ENCODE measurements at regions not wholly inside any gene's neighbourhood (a gene's known extent, or its start where the extent isn't known, plus 50 kb on each side); places are given as distances from the start of the nearest gene placed in this dataset.

GRCh38 chr10:3652886-3653285 lies 132.1 kb downstream of the KLF6 start:
- Histone ChIP-seq H4K20me1 (ENCODE audit: insufficient read depth, low read length) (no peaks in the 10 kb centered on the region), H3K9me2 (ENCODE audit: low read depth, low read length) (no peaks in the 10 kb centered on the region), H2AFZ (ENCODE audit: low read length) (no peak overlapping the region), H3K4me2 (ENCODE audit: low read length) (no peak overlapping the region), H3F3A (ENCODE audit: insufficient read depth, low read length) (no peaks in the 10 kb centered on the region), H3K4me3 (ENCODE audit: low read depth, low read length, poor library complexity, severe bottlenecking) (no peak overlapping the region), H3K27ac (ENCODE audit: low read depth, low read length, poor library complexity, severe bottlenecking) (no peak overlapping the region), H3K9me3 (ENCODE audit: low read length) (no peaks in the 10 kb centered on the region), H3K36me3 (ENCODE audit: insufficient read depth, low read length) (no peaks in the 10 kb centered on the region), H3K79me2 (ENCODE audit: insufficient read depth, low read length) (no peaks in the 10 kb centered on the region), H3K9ac (ENCODE audit: low read length) (no peak overlapping the region), H3K27me3 (ENCODE audit: insufficient read depth, low read length) (no peaks in the 10 kb centered on the region), H3K4me1 (ENCODE audit: insufficient read depth, low read length, severe bottlenecking) (no peaks in the 10 kb centered on the region)
- no peak for TF ChIP-seq CTCF (IDR thresholded peaks at IDR 0.05; ENCODE audit: low read length)
- no peak for TF ChIP-seq EZH2 (IDR thresholded peaks at IDR 0.05; ENCODE audit: borderline replicate concordance, low read length)

GRCh38 chr10:3651969-3652653 lies 132.9 kb downstream of the KLF6 start:
- Histone ChIP-seq H3F3A (ENCODE audit: insufficient read depth, low read length) (no peaks in the 10 kb centered on the region), H4K20me1 (ENCODE audit: insufficient read depth, low read length) (no peaks in the 10 kb centered on the region), H3K79me2 (ENCODE audit: insufficient read depth, low read length) (no peaks in the 10 kb centered on the region), H3K4me3 (ENCODE audit: low read depth, low read length, poor library complexity, severe bottlenecking) (no peak overlapping the region), H3K36me3 (ENCODE audit: insufficient read depth, low read length) (no peaks in the 10 kb centered on the region), H3K27ac (ENCODE audit: low read depth, low read length, poor library complexity, severe bottlenecking) (no peak overlapping the region), H3K4me1 (ENCODE audit: insufficient read depth, low read length, severe bottlenecking) (no peaks in the 10 kb centered on the region), H3K4me2 (ENCODE audit: low read length) (no peak overlapping the region), H3K9me3 (ENCODE audit: low read length) (no peaks in the 10 kb centered on the region), H3K27me3 (ENCODE audit: insufficient read depth, low read length) (no peaks in the 10 kb centered on the region), H2AFZ (ENCODE audit: low read length) (no peak overlapping the region), H3K9me2 (ENCODE audit: low read depth, low read length) (no peaks in the 10 kb centered on the region), H3K9ac (ENCODE audit: low read length) (no peak overlapping the region)
- TF ChIP-seq CTCF (IDR thresholded peaks at IDR 0.05; ENCODE audit: low read length) (no peak), EZH2 (IDR thresholded peaks at IDR 0.05; ENCODE audit: borderline replicate concordance, low read length) (no peak)

GRCh38 chr10:3648576-3648975 lies 136.4 kb downstream of the KLF6 start:
- no peaks in the 10 kb centered on the region for H3F3A ChIP-seq (ENCODE audit: insufficient read depth, low read length)
- H3K9me3 ChIP-seq (ENCODE audit: low read length): no peaks in the 10 kb centered on the region
- H3K4me1 ChIP-seq (ENCODE audit: insufficient read depth, low read length, severe bottlenecking): no peaks in the 10 kb centered on the region
- H3K9me2 ChIP-seq (ENCODE audit: low read depth, low read length): no peaks in the 10 kb centered on the region
- no peak overlapping the region for H3K27ac ChIP-seq (ENCODE audit: low read depth, low read length, poor library complexity, severe bottlenecking)
- no peak overlapping the region for H3K9ac ChIP-seq (ENCODE audit: low read length)
- no peak overlapping the region for H2AFZ ChIP-seq (ENCODE audit: low read length)
- no peak overlapping the region for H3K4me3 ChIP-seq (ENCODE audit: low read depth, low read length, poor library complexity, severe bottlenecking)
- H3K36me3 ChIP-seq (ENCODE audit: insufficient read depth, low read length): no peaks in the 10 kb centered on the region
- H3K79me2 ChIP-seq (ENCODE audit: insufficient read depth, low read length): no peaks in the 10 kb centered on the region
- H3K27me3 ChIP-seq (ENCODE audit: insufficient read depth, low read length): no peaks in the 10 kb centered on the region
- TF ChIP-seq CTCF (IDR thresholded peaks at IDR 0.05; ENCODE audit: low read length) (no peak), EZH2 (IDR thresholded peaks at IDR 0.05; ENCODE audit: borderline replicate concordance, low read length) (no peak)
- H3K4me2 ChIP-seq (ENCODE audit: low read length): no peak overlapping the region
- H4K20me1 ChIP-seq (ENCODE audit: insufficient read depth, low read length): no peaks in the 10 kb centered on the region
